NT2/D1 (cell line): ENCODE measurements at regions not wholly inside any gene's neighbourhood (a gene's known extent, or its start where the extent isn't known, plus 50 kb on each side); places are given as distances from the start of the nearest gene placed in this dataset.

Experiments used
- DNase-seq: peaks from one replicate; pipeline ENCODE4 v3.0.0-alpha.2; 2011; ENCODE audit warnings: low read depth, low spot score
- H3K27me3 ChIP-seq: 2 replicates; pipeline ENCODE4 v1.6.0; 2011; ENCODE audit warnings: mild to moderate bottlenecking; ENCODE audit not compliant: insufficient read length, insufficient read depth
- H3K36me3 ChIP-seq: 2 replicates; pipeline ENCODE4 v1.6.1; 2011; ENCODE audit warnings: mild to moderate bottlenecking, low read length, mixed read lengths; ENCODE audit not compliant: insufficient read depth, insufficient read length
- H3K4me1 ChIP-seq: 2 replicates; pipeline ENCODE4 v1.5.1; 2011; ENCODE audit not compliant: insufficient read depth, insufficient read length
- H3K4me3 ChIP-seq: 2 replicates; pipeline ENCODE4 v1.5.1; 2011; ENCODE audit warnings: low read depth; ENCODE audit not compliant: insufficient read length
- H3K9ac ChIP-seq: 2 replicates; pipeline ENCODE4 v1.6.0; 2011; ENCODE audit warnings: low read depth; ENCODE audit not compliant: insufficient read length
- H3K9me3 ChIP-seq: 2 replicates; pipeline ENCODE4 v1.5.1; 2011; ENCODE audit warnings: mild to moderate bottlenecking, low read length; ENCODE audit not compliant: insufficient read depth
- SUZ12 ChIP-seq: IDR thresholded peaks from 2 replicates; pipeline ENCODE4 v1.6.1; 2011; ENCODE audit not compliant: insufficient read length, insufficient read depth; ENCODE audit errors: extremely low read depth
- YY1 ChIP-seq: IDR thresholded peaks from 2 replicates; pipeline ENCODE4 v1.6.1; 2011; ENCODE audit not compliant: insufficient read length, insufficient read depth
- ZNF274 ChIP-seq: IDR thresholded peaks from 2 replicates; pipeline ENCODE4 v1.6.1; 2011; ENCODE audit warnings: mild to moderate bottlenecking, low read depth, low read length

- no peak overlapping the region for H3K4me3 ChIP-seq
- no peaks in the 10 kb centered on the region for H3K36me3 ChIP-seq
- H3K9me3 ChIP-seq: no peaks in the 10 kb centered on the region
- H3K4me1 ChIP-seq: no peaks in the 10 kb centered on the region
- no peak for TF ChIP-seq SUZ12
- TF ChIP-seq ZNF274: no peak
- no peak for TF ChIP-seq YY1
- H3K27me3 ChIP-seq: no peaks in the 10 kb centered on the region
- no peak for DNase-seq
- H3K9ac ChIP-seq: no peak overlapping the region
Observed at GRCh38 chr18:28607991-28608390, 431.1 kb upstream of the CDH2 start.

DNA sequence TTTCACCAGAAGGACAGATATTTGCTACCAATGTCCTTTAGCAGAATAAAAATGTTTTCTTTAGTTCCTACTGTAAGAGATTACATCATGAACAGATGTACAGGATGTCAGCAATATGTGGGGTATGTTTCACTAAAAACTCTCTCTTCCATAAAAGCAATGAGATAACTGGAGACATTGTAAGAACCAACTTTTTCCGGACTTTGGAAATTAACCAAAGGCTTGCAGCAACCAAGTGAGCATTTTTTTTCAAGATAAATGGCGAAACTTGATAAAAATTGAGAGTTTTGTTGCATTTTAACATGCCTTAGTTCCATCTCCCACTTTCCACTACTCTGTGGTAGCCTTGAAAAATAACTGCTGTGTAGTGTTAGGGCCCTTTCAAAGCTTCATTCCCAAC, 429.8 kb upstream of the CDH2 start:
- no peak for DNase-seq
- Histone ChIP-seq H3K9me3 (no peaks in the 10 kb centered on the region), H3K4me3 (no peak overlapping the region), H3K27me3 (no peaks in the 10 kb centered on the region), H3K9ac (no peak overlapping the region), H3K36me3 (no peaks in the 10 kb centered on the region), H3K4me1 (no peaks in the 10 kb centered on the region)
- TF ChIP-seq ZNF274 (no peak), SUZ12 (no peak), YY1 (no peak)

- no peaks in the 10 kb centered on the region for H3K9me3 ChIP-seq
- TF ChIP-seq ZNF274 (no peak), SUZ12 (no peak), YY1 (no peak)
- H3K27me3 ChIP-seq: no peaks in the 10 kb centered on the region
- no peak overlapping the region for H3K4me3 ChIP-seq
- no peaks in the 10 kb centered on the region for H3K36me3 ChIP-seq
- DNase-seq: no peak
- H3K9ac ChIP-seq: no peak overlapping the region
- no peaks in the 10 kb centered on the region for H3K4me1 ChIP-seq
Observed at GRCh38 chr18:28602391-28602790, 425.5 kb upstream of the CDH2 start.

GRCh38 chr18:28594034-28594433, 417.1 kb upstream of the CDH2 start:
- no peaks in the 10 kb centered on the region for H3K4me1 ChIP-seq
- H3K9me3 ChIP-seq: no peaks in the 10 kb centered on the region
- no peak for DNase-seq
- no peak overlapping the region for H3K4me3 ChIP-seq
- H3K36me3 ChIP-seq: no peaks in the 10 kb centered on the region
- TF ChIP-seq YY1 (no peak), ZNF274 (no peak), SUZ12 (no peak)
- H3K9ac ChIP-seq: no peak overlapping the region
- no peaks in the 10 kb centered on the region for H3K27me3 ChIP-seq

DNA sequence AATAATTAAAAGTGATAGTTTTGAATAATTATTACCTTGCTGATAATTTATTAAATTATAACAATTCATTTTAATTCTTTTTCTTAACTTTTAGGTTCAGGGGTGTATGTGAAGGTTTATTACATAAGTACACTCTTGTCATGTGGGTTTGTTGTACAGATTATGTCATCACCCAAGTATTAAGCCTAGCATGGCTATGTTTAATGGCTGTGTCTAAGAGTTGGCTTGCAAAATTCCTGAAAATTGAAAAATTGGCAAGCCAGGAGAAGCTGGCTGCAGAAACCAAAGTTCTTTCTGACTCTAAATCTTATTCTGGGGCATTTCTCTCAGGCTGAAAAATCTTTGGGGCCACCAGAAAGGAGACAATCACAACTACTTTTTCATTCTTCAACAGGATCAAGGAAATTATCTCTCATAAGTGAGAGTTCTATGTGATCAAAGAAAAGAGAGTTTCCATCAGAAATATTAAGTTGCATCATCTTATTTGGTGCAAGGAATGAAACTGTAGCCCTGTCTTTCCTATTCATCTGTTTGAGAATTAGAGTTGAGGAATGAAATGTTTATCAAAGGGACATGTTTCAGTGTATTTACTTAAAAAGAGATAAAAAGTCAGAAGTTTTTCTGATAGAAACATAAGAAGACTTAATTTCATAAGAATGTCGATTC, 412.1 kb upstream of the CDH2 start:
- no peak for DNase-seq
- TF ChIP-seq SUZ12 (no peak), ZNF274 (no peak), YY1 (no peak)
- Histone ChIP-seq H3K9me3 (no peaks in the 10 kb centered on the region), H3K9ac (no peak overlapping the region), H3K4me3 (no peak overlapping the region), H3K4me1 (no peaks in the 10 kb centered on the region), H3K27me3 (no peaks in the 10 kb centered on the region), H3K36me3 (no peaks in the 10 kb centered on the region)

- no peaks in the 10 kb centered on the region for H3K9me3 ChIP-seq
- H3K4me1 ChIP-seq: no peaks in the 10 kb centered on the region
- H3K27me3 ChIP-seq: no peaks in the 10 kb centered on the region
- no peaks in the 10 kb centered on the region for H3K36me3 ChIP-seq
- H3K9ac ChIP-seq: no peak overlapping the region
- DNase-seq: peak; percentile 5
- TF ChIP-seq YY1 (no peak), SUZ12 (no peak)
- H3K4me3 ChIP-seq: no peak overlapping the region
Observed at GRCh38 chr18:28584731-28585130, 407.8 kb upstream of the CDH2 start.

DNA sequence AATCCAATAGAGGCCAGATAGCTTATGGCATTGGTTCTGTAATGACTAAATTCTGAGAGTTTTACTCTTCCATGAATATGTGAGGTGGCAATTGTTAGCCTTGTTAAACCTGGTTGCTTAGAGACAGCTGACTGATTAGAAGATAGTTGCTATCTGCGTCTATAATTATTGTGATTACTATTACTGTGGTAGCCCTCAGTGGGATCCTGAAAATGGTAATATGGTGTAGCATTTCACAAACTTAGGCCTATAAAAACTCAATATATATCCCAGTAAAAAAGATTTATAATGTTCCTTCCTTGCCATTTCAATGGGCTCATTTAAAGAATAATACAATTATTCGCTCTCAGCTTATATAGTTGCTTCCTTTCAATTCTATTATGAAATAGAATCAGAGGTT, 405.8 kb upstream of the CDH2 start:
- Histone ChIP-seq H3K4me3 (no peak overlapping the region), H3K36me3 (no peaks in the 10 kb centered on the region), H3K27me3 (no peaks in the 10 kb centered on the region), H3K9me3 (no peaks in the 10 kb centered on the region), H3K9ac (no peak overlapping the region), H3K4me1 (no peaks in the 10 kb centered on the region)
- no peak for DNase-seq
- TF ChIP-seq YY1 (no peak), ZNF274 (no peak), SUZ12 (no peak)
